ENCODE measurements at regions not wholly inside any gene's neighbourhood (a gene's known extent, or its start where the extent isn't known, plus 50 kb on each side); places are given as distances from the start of the nearest gene placed in this dataset.

GRCh38 chr3:193754719-193755118, 161.7 kb downstream of the OPA1 start:
- H2AFZ ChIP-seq (ENCODE audit: low read depth, low read length), result no peak overlapping the region
- H3K4me3 ChIP-seq (ENCODE audit: low read length), result no peak overlapping the region
- no peaks in the 10 kb centered on the region for H3K4me1 ChIP-seq (ENCODE audit: insufficient read depth, low read length)
- no peaks in the 10 kb centered on the region for H3K36me3 ChIP-seq (ENCODE audit: insufficient read depth, low read length)
- H3K9me3 ChIP-seq (ENCODE audit: low read length), result peaks cover 19% of the 10 kb centered on the region
- peaks cover 11% of the 10 kb centered on the region for H3K27me3 ChIP-seq (ENCODE audit: insufficient read depth, low read length)

DNA sequence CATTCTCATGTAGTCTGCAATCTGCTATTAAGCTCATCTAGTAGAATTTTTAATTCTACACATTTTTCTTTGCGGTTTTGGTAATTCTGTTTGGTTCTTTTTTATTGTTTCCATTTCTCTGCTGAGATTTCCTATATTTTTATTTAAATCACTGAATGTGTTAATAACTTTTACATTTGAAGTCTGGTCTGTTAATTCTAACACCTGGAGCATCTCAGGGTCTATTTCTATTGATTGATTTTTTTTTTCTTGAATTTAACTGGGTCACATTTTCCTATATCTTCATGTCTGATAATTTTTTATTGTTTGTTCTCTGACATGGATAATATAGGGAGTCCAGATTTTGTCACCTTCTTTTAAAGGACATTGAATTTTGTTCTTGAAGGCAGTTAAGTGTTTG, 163.5 kb downstream of the OPA1 start:
- H3K36me3 ChIP-seq (ENCODE audit: insufficient read depth, low read length), result no peaks in the 10 kb centered on the region
- H3K9me3 ChIP-seq (ENCODE audit: low read length), result peaks cover 19% of the 10 kb centered on the region
- no peaks in the 10 kb centered on the region for H3K4me1 ChIP-seq (ENCODE audit: insufficient read depth, low read length)
- H3K27me3 ChIP-seq (ENCODE audit: insufficient read depth, low read length), result peaks cover 19% of the 10 kb centered on the region
- H3K4me3 ChIP-seq (ENCODE audit: low read length), result no peak overlapping the region
- H2AFZ ChIP-seq (ENCODE audit: low read depth, low read length), result no peak overlapping the region

DNA sequence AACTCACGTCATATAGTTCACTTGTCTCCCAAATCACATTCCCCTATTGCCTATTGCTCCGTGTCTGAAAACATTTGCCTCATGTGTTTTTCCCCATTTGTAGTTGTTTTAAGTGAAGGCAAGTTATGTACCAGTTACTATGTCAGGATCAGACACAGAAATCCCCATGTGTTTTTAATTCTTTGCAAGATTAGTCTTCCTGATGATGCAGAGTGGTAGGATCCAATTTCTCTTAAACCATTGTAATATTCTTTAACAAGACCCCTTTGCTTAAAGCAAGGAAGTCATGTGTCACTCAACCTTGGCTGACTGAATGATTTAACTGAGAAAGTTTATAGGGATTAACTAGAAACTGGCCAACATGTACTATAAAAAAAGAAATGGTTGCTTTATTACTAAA, 164.4 kb downstream of the OPA1 start:
- H3K4me1 ChIP-seq (ENCODE audit: insufficient read depth, low read length), result no peaks in the 10 kb centered on the region
- no peak overlapping the region for H3K4me3 ChIP-seq (ENCODE audit: low read length)
- H3K27me3 ChIP-seq (ENCODE audit: insufficient read depth, low read length), result peaks cover 25% of the 10 kb centered on the region
- no peaks in the 10 kb centered on the region for H3K36me3 ChIP-seq (ENCODE audit: insufficient read depth, low read length)
- no peak overlapping the region for H2AFZ ChIP-seq (ENCODE audit: low read depth, low read length)
- peaks cover 22% of the 10 kb centered on the region for H3K9me3 ChIP-seq (ENCODE audit: low read length)

- peaks cover 19% of the 10 kb centered on the region for H3K9me3 ChIP-seq (ENCODE audit: low read length)
- peaks cover 64% of the 10 kb centered on the region for H3K27me3 ChIP-seq (ENCODE audit: insufficient read depth, low read length)
- H3K36me3 ChIP-seq (ENCODE audit: insufficient read depth, low read length), result no peaks in the 10 kb centered on the region
- no peak overlapping the region for H3K4me3 ChIP-seq (ENCODE audit: low read length)
- no peaks in the 10 kb centered on the region for H3K4me1 ChIP-seq (ENCODE audit: insufficient read depth, low read length)
- H2AFZ ChIP-seq (ENCODE audit: low read depth, low read length), result no peak overlapping the region
These were observed 169.0 kb downstream of the OPA1 start for GRCh38 chr3:193761969-193762368.

GRCh38 chr3:193762657-193763056, 169.6 kb downstream of the OPA1 start:
- no peak overlapping the region for H2AFZ ChIP-seq (ENCODE audit: low read depth, low read length)
- H3K27me3 ChIP-seq (ENCODE audit: insufficient read depth, low read length), result peaks cover 71% of the 10 kb centered on the region
- no peak overlapping the region for H3K4me3 ChIP-seq (ENCODE audit: low read length)
- H3K36me3 ChIP-seq (ENCODE audit: insufficient read depth, low read length), result no peaks in the 10 kb centered on the region
- no peaks in the 10 kb centered on the region for H3K4me1 ChIP-seq (ENCODE audit: insufficient read depth, low read length)
- peaks cover 17% of the 10 kb centered on the region for H3K9me3 ChIP-seq (ENCODE audit: low read length)

GRCh38 chr3:193764959-193765358, 172.0 kb downstream of the OPA1 start:
- Histone ChIP-seq H2AFZ (ENCODE audit: low read depth, low read length) (no peak overlapping the region), H3K27me3 (ENCODE audit: insufficient read depth, low read length) (peaks cover 70% of the 10 kb centered on the region), H3K4me1 (ENCODE audit: insufficient read depth, low read length) (no peaks in the 10 kb centered on the region), H3K36me3 (ENCODE audit: insufficient read depth, low read length) (no peaks in the 10 kb centered on the region), H3K4me3 (ENCODE audit: low read length) (no peak overlapping the region), H3K9me3 (ENCODE audit: low read length) (peaks cover 11% of the 10 kb centered on the region)

DNA sequence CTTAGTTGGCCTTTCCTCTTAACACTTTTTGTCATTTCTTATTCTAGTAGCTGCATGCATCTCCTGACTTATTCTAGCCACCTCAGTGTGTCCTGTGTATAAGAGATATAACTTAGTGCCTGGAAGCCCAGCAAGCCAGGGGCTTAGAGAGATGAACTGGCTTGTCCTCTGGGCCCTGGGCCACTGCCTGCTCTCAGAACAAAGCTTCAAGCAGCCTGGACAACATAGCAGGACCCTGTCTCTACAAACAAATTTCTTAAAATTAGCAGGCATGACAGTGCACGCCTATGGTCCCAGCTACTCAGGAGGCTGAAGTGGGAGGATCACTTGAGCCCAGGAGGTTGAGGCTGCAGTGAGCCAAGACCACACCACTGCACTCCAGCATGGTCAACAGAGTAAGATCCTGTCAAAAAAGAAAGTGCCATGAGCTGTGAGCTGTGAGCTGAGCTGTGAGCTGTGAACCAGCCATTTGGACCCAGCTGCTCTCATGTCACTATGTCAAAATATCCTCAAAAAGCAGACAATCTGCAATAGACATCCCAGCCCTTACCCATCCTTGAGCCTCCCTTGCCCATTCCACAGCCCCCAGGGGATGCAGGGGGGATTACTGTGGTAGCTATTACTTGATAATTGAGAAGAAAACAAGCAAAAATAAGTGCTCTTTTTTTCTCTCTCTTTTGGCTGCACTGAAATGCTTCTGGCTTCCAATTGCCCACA, 174.5 kb downstream of the OPA1 start:
- H3K9me3 ChIP-seq (ENCODE audit: low read length), result peaks cover 8% of the 10 kb centered on the region
- H2AFZ ChIP-seq (ENCODE audit: low read depth, low read length), result no peak overlapping the region
- peaks cover 16% of the 10 kb centered on the region for H3K4me1 ChIP-seq (ENCODE audit: insufficient read depth, low read length)
- no peaks in the 10 kb centered on the region for H3K36me3 ChIP-seq (ENCODE audit: insufficient read depth, low read length)
- peaks cover 69% of the 10 kb centered on the region for H3K27me3 ChIP-seq (ENCODE audit: insufficient read depth, low read length)
- no peak overlapping the region for H3K4me3 ChIP-seq (ENCODE audit: low read length)

DNA sequence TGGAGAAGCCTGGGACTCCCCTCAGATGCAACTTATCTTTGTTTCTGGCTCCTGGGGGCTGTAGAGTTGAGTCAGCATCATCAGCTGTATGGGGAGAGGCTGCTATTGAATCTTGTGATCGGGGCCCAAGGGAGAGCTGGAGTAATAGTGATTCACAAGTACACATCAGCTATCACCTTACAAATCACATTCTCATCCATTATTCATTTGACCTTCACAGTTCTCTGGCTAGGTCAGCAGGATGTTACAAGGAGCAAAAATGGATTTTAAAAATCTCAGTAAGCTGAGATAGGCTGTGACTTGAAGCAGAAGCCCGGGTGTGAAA, 175.0 kb downstream of the OPA1 start:
- Histone ChIP-seq H3K27me3 (ENCODE audit: insufficient read depth, low read length) (peaks cover 67% of the 10 kb centered on the region), H2AFZ (ENCODE audit: low read depth, low read length) (no peak overlapping the region), H3K4me1 (ENCODE audit: insufficient read depth, low read length) (peaks cover 20% of the 10 kb centered on the region), H3K4me3 (ENCODE audit: low read length) (no peak overlapping the region), H3K9me3 (ENCODE audit: low read length) (peaks cover 8% of the 10 kb centered on the region), H3K36me3 (ENCODE audit: insufficient read depth, low read length) (no peaks in the 10 kb centered on the region)

DNA sequence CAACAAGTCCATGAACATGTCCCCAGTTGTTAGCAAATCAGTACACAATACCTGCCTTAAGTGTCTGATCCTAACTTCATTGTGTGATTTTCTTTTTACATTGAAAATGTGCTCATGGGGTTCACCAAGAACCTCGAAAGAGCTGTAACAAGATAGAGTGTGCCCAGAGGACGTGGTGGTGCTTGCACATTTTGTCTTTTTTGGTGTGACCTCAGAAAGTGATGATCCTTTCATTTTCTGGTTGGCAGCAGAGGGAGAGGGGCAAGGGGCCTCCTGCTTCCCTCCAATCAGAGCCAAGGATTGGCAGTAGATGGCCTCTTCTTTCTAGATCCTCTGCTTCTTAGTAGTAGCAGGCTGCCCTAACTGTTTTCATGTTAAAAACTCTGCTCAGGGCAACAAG, 176.4 kb downstream of the OPA1 start:
- Histone ChIP-seq H2AFZ (ENCODE audit: low read depth, low read length) (no peak overlapping the region), H3K9me3 (ENCODE audit: low read length) (peaks cover 4% of the 10 kb centered on the region), H3K36me3 (ENCODE audit: insufficient read depth, low read length) (no peaks in the 10 kb centered on the region), H3K4me1 (ENCODE audit: insufficient read depth, low read length) (peaks cover 20% of the 10 kb centered on the region), H3K27me3 (ENCODE audit: insufficient read depth, low read length) (peaks cover 67% of the 10 kb centered on the region), H3K4me3 (ENCODE audit: low read length) (no peak overlapping the region)

DNA sequence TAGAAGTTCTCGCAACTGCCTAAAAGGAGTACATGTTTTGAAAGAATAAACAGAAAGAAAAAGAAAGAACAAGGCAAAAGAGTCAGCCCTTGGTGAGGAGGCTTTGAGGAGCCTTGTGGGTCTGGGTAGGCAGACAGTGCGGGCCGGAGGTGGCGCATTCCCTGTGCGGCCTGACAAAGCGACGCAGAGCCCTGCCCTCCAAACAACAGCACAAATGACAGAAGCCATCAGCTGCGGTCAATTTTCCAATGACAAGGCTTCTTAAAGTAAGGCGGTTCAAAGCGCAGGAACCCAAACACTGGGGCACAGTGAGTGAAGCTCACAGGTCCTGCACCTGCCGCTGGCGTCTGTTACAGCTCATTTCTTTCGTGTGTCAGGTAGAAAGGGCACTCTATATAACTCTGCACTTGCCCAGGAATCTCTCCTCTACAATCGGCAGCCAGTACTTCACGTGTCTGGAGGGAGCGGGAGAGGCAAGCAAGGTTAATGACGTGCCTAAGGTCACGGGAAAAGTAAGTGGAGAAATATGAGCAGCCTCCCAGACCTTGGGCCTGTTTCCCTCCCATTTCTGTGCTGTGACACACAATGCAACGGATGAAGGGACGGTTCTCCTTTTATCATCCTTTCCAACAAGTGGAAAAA, 178.1 kb downstream of the OPA1 start:
- H3K4me3 ChIP-seq (ENCODE audit: low read length), result no peak overlapping the region
- peaks cover 70% of the 10 kb centered on the region for H3K27me3 ChIP-seq (ENCODE audit: insufficient read depth, low read length)
- H3K4me1 ChIP-seq (ENCODE audit: insufficient read depth, low read length), result peaks cover 24% of the 10 kb centered on the region
- no peaks in the 10 kb centered on the region for H3K9me3 ChIP-seq (ENCODE audit: low read length)
- H2AFZ ChIP-seq (ENCODE audit: low read depth, low read length), result no peak overlapping the region
- H3K36me3 ChIP-seq (ENCODE audit: insufficient read depth, low read length), result no peaks in the 10 kb centered on the region

DNA sequence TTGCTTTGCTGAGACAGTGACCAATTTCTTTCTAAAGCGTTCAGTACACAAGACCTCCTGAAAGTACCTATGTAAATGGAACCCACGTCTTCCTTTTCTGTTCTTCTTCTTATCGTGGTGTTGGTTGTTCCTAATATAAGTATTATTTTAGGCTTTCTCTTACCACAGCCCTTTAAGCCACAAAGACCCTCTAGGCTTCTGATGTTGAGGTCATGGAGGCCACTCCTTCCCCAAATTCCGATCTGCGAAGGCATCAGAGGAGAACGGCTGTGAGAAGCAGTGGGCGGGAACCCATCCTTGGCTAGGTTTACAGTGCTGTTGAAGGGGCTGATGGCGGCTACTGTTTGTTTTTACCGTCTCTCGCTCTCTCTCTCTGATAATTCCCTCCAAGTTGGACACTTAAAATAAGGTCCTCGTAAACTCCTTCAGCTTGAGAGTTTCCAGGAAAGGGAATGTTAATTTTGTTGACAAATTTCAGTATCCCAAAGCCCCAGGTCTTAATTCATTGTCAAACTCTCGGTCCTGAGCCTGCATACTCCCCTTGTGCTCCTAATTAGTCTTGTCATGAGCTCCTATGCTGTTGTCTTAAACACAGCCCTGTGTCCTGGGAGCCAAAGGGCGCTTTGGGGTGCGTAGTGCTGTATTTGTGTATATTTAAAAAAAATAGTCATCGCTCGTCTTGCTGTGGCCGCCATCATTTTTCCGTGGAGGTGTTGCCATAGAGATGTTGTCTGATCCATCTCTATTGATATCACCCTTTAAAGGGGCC, 178.8 kb downstream of the OPA1 start:
- no peak overlapping the region for H3K4me3 ChIP-seq (ENCODE audit: low read length)
- H3K4me1 ChIP-seq (ENCODE audit: insufficient read depth, low read length), result peaks cover 24% of the 10 kb centered on the region
- no peaks in the 10 kb centered on the region for H3K9me3 ChIP-seq (ENCODE audit: low read length)
- H3K36me3 ChIP-seq (ENCODE audit: insufficient read depth, low read length), result no peaks in the 10 kb centered on the region
- H3K27me3 ChIP-seq (ENCODE audit: insufficient read depth, low read length), result peaks cover 70% of the 10 kb centered on the region
- H2AFZ ChIP-seq (ENCODE audit: low read depth, low read length), result no peak overlapping the region

DNA sequence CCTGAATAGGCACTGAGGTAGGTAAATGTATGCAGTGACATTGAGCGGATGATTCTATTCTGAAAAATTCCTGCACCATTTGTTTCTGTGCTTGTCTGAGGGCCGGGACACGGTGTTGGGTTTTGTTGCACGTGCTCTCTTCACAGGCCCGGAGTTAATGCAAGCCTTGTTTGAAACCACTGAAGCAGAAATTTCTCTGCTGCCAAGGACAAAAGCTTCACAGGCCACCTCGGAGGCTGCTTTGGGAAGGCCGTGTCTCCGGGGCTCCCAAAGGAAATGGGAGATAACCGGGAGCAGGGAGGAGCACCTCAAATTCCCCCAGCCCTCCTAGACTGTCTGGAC, 179.4 kb downstream of the OPA1 start:
- H3K9me3 ChIP-seq (ENCODE audit: low read length), result no peaks in the 10 kb centered on the region
- H3K27me3 ChIP-seq (ENCODE audit: insufficient read depth, low read length), result peaks cover 69% of the 10 kb centered on the region
- H3K4me1 ChIP-seq (ENCODE audit: insufficient read depth, low read length), result peaks cover 25% of the 10 kb centered on the region
- no peaks in the 10 kb centered on the region for H3K36me3 ChIP-seq (ENCODE audit: insufficient read depth, low read length)
- H2AFZ ChIP-seq (ENCODE audit: low read depth, low read length), result no peak overlapping the region
- no peak overlapping the region for H3K4me3 ChIP-seq (ENCODE audit: low read length)
